Tibial nerve (tissue), 4 donors: ENCODE measurements at regions not wholly inside any gene's neighbourhood (a gene's known extent, or its start where the extent isn't known, plus 50 kb on each side); places are given as distances from the start of the nearest gene placed in this dataset.

Source experiments
- EP300 ChIP-seq, 2 donors: sonication (generic); formaldehyde crosslinking; IDR thresholded peaks; one replicate each; pipeline ENCODE4 v1.6.1; 2017; ENCODE audit warnings: antibody characterized with exemption in 2 of 2, mild to moderate bottlenecking in 1 of 2
- POLR2A ChIP-seq, 2 donors: fragments of 450-650 bp; IDR thresholded peaks; one replicate each; pipeline ENCODE4 v1.6.1; 2017; ENCODE audit warnings: antibody characterized with exemption in 2 of 2, mild to moderate bottlenecking in 2 of 2, moderate library complexity in 2 of 2
- TF ChIP-seq, protein P1 (sequence below), 5 experiments: fragments of 200-600 bp in 3 of 5; fragments of 450-650 bp in 2 of 5; sonication (generic) in 3 of 5; IDR thresholded peaks; one replicate each; pipeline ENCODE4 v1.5.1; 2016 to 2019; ENCODE audit warnings: antibody characterized with exemption in 5 of 5, mild to moderate bottlenecking in 3 of 5, moderate library complexity in 2 of 5

DNA sequence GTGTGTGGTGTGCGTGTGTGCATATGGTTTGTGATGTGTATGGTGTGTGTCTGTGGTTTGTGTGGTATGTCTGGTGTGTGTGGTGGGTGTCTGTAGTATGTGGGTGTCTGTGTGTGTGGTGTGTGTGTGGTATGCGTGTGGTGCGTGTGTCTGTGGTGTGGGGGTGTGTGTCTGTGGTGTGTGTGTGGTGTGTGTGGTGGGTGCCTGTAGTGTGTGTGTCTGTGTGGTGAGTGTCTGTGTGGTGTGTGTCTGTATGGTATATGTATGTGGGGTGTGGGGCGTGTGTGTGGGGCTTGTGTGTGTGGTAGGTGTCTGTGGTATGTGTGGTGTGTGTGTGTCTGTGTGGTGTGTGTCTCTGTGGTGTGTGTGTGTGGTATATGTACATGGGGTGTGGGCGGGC lies 300.7 kb downstream of the TEX29 start:
- TF ChIP-seq EP300 (IDR thresholded peaks at IDR 0.05) (no peak), POLR2A (IDR thresholded peaks at IDR 0.05) (no peak)
- TF ChIP-seq, protein P1, sequence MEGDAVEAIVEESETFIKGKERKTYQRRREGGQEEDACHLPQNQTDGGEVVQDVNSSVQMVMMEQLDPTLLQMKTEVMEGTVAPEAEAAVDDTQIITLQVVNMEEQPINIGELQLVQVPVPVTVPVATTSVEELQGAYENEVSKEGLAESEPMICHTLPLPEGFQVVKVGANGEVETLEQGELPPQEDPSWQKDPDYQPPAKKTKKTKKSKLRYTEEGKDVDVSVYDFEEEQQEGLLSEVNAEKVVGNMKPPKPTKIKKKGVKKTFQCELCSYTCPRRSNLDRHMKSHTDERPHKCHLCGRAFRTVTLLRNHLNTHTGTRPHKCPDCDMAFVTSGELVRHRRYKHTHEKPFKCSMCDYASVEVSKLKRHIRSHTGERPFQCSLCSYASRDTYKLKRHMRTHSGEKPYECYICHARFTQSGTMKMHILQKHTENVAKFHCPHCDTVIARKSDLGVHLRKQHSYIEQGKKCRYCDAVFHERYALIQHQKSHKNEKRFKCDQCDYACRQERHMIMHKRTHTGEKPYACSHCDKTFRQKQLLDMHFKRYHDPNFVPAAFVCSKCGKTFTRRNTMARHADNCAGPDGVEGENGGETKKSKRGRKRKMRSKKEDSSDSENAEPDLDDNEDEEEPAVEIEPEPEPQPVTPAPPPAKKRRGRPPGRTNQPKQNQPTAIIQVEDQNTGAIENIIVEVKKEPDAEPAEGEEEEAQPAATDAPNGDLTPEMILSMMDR (IDR thresholded peaks at IDR 0.05) = no peak
